ENCODE measurements at regions not wholly inside any gene's neighbourhood (a gene's known extent, or its start where the extent isn't known, plus 50 kb on each side); places are given as distances from the start of the nearest gene placed in this dataset.

- ChIA-PET POLR2A (no interaction called here), CTCF (interaction anchor here (0.6 kb wide), 1 partner anchor 15 kb away, joined by 4 read pairs; no protein-coding TSS in a partner anchor)
- Histone ChIP-seq H3K4me3 (no peak overlapping the region), H3K27ac (no peak overlapping the region), H3K9me3 (no peaks in the 10 kb centered on the region), H3K4me1 (no peaks in the 10 kb centered on the region), H3K4me2 (no peak overlapping the region)
- no peak for DNase-seq (ENCODE audit: low read depth in 1 of 2, low spot score in 1 of 2)
- no peak for ATAC-seq
- no peak for FAIRE-seq
- WGBS (ENCODE audit: missing lambda C conversion rate): 76% methylated on average over 14 of the region's 14 CpGs
- TF ChIP-seq JUNB (IDR thresholded peaks at IDR 0.05) (no peak), CHD4 (IDR thresholded peaks at IDR 0.05; ENCODE audit: borderline replicate concordance) (no peak), MAX (IDR thresholded peaks at IDR 0.05) (no peak), NR3C1 (IDR thresholded peaks at IDR 0.05) (no peak), MYC (IDR thresholded peaks at IDR 0.05; ENCODE audit: borderline replicate concordance, low read length) (no peak), FOSB (CRISPR knock-in tag; IDR thresholded peaks at IDR 0.05) (no peak), PHF8 (IDR thresholded peaks at IDR 0.05; ENCODE audit: borderline replicate concordance, low read depth) (no peak), ZSCAN20 (CRISPR knock-in tag; IDR thresholded peaks at IDR 0.05) (no peak), KDM5A (IDR thresholded peaks at IDR 0.05) (no peak), PBX3 (IDR thresholded peaks at IDR 0.05) (no peak), NPAS2 (CRISPR knock-in tag; IDR thresholded peaks at IDR 0.05; ENCODE audit: borderline replicate concordance) (no peak), RAD21 (conservative IDR thresholded peaks at IDR 0.05 in 1 of 2, IDR thresholded peaks at IDR 0.05 in 1 of 2) (no peak), HOXB5 (CRISPR knock-in tag; IDR thresholded peaks at IDR 0.05) (no peak), ZFP36 (IDR thresholded peaks at IDR 0.05; ENCODE audit: borderline replicate concordance, partially characterized antibody) (no peak), FOXS1 (CRISPR knock-in tag; IDR thresholded peaks at IDR 0.05) (no peak), CHD2 (IDR thresholded peaks at IDR 0.05; ENCODE audit: low read length, partially characterized antibody) (no peak), RARB (CRISPR knock-in tag; IDR thresholded peaks at IDR 0.05) (no peak), CBX2 (IDR thresholded peaks at IDR 0.05; ENCODE audit: borderline replicate concordance, low read depth) (no peak), POLR2A (IDR thresholded peaks at IDR 0.05; ENCODE audit: low read length) (no peak), FOSL2 (IDR thresholded peaks at IDR 0.05) (no peak), FOSL2 (CRISPR knock-in tag; IDR thresholded peaks at IDR 0.05) (no peak)
Measured at GRCh38 chrX:47316276-47317025, 53.9 kb upstream of the ZNF157 start.

All from A549 (cell line).